AML-193 (cell line): ENCODE measurements at regions not wholly inside any gene's neighbourhood (a gene's known extent, or its start where the extent isn't known, plus 50 kb on each side); places are given as distances from the start of the nearest gene placed in this dataset.

Source experiments
- DNase-seq, 2 experiments: peaks; one replicate each; lab custom pipeline; 2025; lab: John Stamatoyannopoulos, UW

DNA sequence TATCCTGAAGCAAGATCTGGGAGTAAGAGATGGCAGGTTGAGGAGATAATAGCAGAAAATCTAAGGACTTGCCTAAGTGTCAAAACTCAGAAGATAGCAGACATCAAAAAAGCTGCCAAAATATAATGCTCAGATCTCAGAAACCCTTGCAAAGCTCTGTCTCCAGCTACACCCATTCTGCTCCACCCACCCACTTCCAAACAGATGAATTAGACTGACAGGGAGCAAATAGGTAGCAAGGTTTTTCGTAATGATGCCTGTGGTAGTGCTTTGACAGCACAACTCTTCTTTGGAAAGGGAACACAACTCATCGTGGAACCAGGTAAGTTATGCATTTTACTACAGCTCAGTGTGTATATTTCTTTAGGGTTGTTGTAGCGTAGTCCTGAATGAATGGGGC lies 132.6 kb downstream of the DAD1 start:
- DNase-seq: no peak

DNA sequence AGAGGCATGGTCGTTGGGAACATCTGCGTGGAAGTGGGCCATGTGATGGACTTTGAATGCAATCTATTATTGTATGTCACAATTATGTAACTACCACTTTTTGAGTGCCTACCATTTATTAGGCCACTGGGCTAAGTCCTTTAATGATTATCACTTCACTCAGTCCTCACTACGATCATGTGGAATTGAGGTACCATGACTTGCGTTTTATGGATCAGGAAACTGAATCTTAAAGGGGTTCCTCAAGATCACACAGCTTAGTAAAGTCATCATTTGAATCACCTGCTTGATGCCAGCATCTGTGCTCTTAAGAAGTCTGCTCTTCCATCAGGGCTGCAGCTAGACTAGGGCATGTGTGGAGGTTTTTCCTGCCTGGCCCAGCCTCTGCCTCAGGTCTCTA lies 136.7 kb downstream of the DAD1 start:
- DNase-seq: no peak

DNA sequence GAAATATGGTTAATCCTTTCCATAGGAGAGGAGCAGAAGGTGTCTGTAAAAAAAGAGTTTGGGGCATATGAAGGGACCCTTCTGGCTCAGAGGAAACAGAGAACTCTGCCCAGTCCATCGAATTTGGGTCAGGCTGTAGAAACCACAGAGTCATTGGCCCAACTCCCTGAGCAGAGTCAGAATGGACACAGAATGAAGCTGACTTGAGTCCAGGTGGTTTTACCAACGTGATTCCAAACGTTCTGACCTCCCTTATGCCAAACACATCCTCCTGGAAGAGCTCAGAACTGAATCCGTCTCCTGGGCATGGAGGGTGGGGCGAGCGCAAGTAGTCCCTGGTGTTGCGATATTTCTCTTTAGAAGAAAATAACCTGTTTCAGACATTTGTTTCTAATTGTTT lies 138.8 kb downstream of the DAD1 start:
- DNase-seq: no peak

DNA sequence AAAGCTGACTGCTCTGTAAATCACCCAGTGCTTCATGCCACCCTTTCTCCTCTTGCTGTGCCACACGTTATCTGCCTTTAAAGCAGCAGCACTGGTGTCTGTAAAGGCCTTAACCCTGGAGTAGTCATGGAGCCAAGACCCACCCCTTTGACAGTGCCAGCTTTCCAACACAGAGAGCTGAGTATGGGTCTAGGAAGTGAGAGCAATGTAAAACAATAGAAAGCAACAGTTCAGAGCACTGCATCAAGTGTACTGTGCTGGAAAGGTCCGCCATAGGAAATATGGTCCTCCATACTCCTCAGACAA lies 139.5 kb downstream of the DAD1 start:
- DNase-seq: no peak

DNA sequence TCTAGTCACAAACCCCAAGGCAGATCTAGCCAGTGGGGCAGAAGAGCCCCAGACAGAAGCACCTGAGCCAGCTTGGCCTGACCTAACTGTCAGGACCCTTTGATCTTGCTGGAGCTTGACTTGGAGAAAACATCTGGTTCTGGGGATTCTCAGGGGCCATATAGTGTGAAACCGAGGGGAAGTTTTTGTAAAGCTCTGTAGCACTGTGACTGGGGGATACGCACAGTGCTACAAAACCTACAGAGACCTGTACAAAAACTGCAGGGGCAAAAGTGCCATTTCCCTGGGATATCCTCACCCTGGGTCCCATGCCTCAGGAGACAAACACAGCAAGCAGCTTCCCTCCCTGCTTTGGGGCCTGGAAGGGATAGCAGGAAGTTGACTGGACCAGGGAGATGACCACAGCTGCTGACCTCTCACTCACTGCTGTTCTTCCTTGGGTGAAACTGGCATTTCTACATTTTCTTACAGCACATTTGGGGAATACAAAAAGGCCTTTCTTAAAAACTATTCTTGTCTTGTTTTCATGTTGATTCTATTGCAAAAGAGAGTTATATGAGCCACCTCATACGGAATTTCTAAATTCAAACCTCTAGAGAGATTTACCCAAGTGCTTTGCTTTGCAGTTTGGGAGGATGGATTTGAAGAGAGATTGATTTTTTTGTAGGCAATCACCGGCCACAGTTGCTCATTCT lies 140.0 kb downstream of the DAD1 start:
- no peak for DNase-seq

DNA sequence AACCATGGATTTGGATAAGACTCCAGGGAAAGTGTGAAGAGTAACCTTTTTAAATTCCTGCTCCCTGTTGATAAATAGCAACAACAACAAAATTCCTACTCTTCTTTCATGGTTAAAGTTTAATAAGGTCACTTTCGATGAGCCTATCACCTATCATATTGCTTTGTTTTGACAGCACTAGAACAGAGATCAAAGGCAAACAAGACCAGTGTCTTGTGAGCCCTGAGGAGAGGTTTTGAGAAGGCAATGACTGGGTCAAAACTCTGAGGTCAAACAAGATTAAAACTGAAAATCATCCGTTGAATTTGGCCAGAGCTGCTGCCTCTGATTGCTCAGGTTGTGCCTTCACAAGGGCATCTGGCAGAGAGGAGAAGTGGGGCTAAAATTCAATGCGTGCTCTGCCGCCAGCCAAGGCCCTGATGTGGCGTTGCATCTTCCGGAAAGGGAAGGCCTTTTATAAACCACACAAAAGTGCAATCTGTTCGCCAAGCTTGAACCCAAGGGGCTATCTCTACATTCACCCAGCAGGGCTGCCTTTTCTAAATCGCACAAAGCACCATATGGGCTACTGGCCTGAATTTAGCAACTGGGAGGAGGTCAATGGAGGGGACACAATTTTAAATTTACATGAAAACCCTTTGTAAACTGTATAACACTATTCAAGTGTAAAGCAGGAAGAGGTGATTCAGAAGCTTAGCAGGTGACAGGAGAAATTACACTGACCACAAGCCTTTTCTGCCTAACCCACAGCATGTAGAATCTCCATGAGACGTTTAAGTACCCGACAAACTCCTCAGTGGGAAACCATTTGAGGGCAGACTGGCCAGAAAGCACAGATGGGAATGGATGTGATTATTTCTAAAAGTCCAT lies 140.8 kb downstream of the DAD1 start:
- DNase-seq: no peak

- no peak for DNase-seq
Measured at GRCh38 chr14:22438742-22439141, 150.3 kb downstream of the DAD1 start.

DNA sequence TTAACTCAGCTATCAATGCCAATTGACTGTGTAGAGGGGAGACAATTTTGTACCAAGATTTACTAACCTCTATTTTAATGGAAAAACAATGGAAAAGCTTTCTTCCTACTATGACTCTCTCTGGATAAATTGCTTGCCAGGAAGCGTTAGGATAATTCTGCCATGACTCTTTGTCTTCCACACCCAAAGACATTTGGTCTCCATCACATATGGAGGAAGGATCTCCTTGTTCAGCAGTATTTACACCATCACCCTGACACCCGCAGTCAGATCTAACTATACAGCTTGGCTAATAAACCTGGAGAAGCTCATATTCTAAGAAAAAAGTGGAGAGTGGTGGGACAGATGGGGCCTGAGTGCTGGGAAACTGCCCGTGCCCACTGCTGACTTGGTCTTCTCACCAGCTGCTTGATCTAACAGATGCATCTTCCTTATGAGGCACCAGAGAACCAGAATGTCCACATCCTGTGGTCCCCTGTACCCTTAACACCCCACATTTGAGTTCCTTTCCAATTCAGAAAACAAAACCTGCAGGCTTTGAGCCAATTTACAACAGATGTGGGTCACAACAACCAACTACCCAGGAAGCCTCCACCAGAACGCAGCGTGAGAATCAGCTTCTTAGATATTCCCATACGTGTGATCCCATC lies 154.0 kb downstream of the DAD1 start:
- no peak for DNase-seq

DNA sequence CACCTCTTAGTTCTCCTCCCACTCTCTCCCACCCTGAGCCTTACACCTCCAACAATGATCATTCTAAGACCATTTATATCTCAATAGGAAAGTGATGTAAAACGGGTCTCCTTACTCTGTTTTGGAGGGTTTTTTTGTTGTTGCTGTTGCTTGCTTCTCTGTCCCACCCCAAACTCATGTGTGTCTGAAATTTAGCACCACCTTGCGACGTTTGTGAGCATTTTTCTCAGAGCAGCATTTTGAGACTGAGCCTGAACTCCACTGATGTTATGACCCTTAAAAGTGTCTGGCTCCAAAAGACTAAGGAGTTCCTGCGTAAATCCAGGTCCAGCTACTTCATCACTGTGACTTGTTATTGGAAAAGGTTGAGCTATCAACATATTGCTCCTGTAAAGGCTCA lies 155.0 kb downstream of the DAD1 start:
- peak; percentile 26 to 49 for DNase-seq

- no peak for DNase-seq
Measured at GRCh38 chr14:22433069-22433468, 156.0 kb downstream of the DAD1 start.

DNA sequence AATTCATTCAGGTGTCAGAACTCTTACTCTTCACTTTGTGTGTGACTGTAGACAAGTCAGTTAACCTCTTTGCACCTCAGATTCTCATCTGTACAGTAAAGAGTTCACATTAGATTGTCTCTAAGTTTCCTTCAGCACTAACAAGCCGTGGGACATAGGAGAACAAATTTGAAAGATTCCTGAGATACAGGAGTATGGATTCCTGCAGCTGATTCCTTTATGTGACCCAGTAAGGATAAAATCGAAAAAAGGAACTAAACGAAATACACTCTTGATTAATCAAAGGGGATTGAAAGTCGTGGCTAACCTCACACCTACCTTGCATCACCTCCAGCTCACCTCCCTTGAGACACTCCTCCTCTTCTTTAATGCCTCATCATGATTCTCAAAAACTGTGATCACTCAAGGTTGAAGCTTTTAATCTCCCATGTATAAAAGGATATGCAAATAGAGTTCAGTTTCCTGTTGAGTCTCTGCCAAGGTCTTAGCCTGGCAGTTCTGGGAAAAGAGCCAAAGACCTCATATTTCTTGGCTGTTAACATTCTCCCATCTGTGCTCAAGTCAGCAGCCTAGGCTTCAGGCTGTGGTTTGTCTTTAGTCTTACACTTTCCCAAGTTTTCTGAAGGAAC lies 156.6 kb downstream of the DAD1 start:
- DNase-seq: peak; percentile 78 to 80

DNA sequence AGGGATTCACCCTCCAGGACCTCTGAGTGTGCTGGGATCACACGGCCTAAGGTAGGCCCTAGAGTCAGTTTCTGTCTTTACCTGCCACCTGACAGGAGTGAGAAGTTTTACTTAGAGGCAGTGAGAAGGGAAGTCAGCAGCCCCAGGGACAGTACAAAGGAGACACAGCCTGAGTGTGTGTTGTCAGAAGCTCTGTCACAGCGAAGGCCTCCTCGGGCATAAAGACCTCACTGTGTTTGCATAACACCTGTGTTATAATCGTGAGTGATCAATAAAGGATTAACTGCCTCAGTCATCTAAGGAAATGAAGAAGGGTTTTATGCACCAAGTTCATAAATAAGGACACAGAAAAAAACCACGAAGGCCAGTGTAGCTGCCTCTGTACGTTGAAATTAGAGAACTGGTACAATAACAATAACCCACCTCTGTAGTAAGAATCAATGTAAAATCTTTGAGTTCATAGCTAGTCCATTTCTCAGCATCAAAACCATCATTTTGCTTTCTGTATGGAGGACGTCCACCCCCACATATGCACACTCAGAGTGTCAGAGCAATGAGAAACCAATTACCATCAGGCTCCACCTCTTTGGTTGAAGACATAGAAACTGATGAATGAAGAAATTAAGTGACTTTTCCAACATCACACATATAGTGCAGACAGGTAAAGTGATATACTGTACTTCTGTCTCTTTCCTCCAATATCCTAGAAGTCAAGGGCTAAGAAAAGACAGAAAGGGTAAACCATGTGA lies 159.3 kb downstream of the DAD1 start:
- no peak for DNase-seq

- peak; percentile 69 to 76 for DNase-seq
Measured at GRCh38 chr14:22428700-22429291, 160.2 kb downstream of the DAD1 start.

DNA sequence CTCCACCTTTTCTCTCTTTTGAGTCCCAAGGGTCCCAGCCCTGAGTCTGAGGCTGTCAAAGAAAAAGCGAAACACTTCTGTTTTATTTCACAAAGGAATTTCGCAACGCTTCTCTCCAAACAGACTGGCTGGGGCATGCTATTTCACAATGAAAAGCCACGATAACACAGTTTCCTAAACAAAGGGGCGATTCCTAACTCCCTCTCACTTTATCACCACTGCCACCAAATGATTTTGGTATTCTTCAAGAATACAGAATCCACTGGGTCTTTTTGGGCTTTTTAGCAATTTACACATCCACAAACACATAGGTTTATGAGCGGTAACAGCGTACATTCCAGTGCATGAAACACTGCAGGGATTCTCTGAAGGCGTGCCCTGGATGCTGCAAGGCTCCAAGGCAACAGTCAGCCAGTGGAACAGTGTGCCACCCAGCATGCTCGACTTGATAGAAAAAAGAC lies 161.2 kb downstream of the DAD1 start:
- DNase-seq: peak; percentile 94 to 95

DNA sequence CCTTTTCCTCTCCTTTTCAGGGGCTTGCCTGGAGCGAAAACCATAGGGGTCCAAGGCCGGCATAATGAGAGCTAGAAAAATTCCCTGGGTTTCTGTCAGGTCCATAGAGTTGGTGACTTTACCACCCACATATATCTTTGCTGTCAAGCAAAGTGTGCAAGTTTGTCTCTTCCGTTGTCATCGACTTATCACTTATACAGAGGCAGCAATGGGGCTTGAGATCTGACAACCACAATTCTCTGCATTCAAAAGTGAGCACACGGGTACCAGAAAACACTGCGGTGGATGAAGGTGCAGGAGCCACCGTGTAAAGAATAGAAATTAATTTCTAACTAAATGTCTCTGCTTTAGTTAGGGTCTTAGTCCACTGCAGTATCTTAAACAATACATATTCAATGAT lies 162.3 kb downstream of the DAD1 start:
- DNase-seq: no peak

DNA sequence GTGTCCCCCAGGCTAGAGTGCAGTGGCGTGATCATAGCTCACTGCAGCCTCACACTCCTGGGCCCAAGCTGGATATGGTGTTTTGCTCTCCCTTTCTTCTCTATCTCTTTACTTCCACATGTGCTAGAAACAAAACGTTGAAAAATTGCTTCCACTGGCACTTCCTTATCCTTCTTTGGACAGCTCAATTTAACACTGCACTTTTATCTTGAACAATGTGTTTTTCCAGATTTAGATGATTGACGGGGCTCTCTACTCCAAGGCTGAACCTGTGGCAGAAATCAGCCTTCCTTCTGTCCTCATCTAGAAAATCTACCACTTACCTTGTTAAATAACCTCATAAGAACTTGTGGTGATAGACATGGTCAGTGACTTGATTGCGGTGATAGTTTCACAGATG lies 165.1 kb downstream of the DAD1 start:
- no peak for DNase-seq

- peak; percentile 55 to 60 for DNase-seq
Measured at GRCh38 chr14:22422238-22422637, 166.8 kb downstream of the DAD1 start.

DNA sequence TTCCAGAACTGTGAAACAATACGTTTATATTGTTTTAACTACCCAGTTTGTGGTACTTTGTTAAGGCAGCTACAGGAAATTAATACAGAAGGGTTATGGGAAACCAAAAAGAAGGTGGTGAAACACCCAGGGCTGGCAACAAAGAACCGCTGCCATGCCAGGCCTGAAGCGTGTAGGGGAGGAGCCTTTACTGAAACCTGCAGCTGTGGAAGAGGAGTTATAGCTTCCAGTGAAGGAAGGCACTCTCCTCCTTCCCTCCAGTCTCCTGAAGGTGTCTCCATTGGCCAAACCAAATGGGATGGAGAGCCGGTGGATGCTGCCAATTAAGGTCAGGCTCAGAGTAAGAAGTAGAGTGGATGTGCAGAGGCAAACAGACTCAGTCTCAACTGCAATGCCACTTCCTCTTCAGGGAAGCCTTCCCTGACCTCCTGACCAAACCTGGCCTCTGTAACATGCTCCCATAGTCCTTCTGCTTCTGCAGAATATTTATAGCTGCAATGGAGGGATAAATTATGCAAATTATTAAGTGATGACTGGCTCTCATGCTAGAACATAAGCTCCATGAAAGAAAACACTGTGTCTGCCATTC lies 168.3 kb downstream of the DAD1 start:
- peak; percentile 60 to 64 for DNase-seq

GRCh38 chr14:22419620-22420019 lies 169.4 kb downstream of the DAD1 start:
- no peak for DNase-seq

GRCh38 chr14:22418631-22419030 lies 170.4 kb downstream of the DAD1 start:
- DNase-seq: peak; percentile 58 to 69

DNA sequence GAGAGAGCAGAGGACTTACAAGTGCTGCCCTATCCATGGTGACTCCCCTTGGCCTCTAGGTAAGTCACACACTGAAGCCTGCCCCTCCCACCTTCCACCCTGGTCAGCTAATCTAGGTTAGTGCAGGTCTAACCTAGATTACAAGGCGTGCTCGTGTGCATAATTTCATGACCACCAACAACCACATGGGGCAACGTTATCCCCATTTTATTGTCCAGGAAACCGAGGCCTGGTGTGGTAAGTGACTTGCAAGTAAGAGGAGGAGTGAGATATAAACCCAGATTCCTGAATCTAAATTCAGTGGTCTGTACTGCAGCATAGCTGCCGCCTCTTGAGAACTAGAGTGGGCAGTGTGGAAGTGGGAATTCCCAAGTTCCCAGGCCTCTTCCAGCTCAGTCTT lies 171.1 kb downstream of the DAD1 start:
- no peak for DNase-seq
